Activated T-cell treated with anti-CD3 and anti-CD28 coated beads for 48 hours (primary cell): ENCODE measurements at regions not wholly inside any gene's neighbourhood (a gene's known extent, or its start where the extent isn't known, plus 50 kb on each side); places are given as distances from the start of the nearest gene placed in this dataset.

Experiments used
- DNase-seq: peaks from one replicate; pipeline ENCODE4 v3.0.0-alpha.2; 2020; ENCODE audit warnings: low read depth

- no peak for DNase-seq
These were observed 281.2 kb downstream of the SNX13 start for GRCh38 chr7:17659126-17659525.

GRCh38 chr7:17660116-17660515 lies 280.2 kb downstream of the SNX13 start:
- DNase-seq, result no peak

GRCh38 chr7:17661982-17662585 lies 278.2 kb downstream of the SNX13 start:
- DNase-seq, result no peak

GRCh38 chr7:17663061-17663675 lies 277.1 kb downstream of the SNX13 start:
- no peak for DNase-seq

- DNase-seq, result no peak
These were observed 275.3 kb downstream of the SNX13 start for GRCh38 chr7:17665029-17665428.

DNA sequence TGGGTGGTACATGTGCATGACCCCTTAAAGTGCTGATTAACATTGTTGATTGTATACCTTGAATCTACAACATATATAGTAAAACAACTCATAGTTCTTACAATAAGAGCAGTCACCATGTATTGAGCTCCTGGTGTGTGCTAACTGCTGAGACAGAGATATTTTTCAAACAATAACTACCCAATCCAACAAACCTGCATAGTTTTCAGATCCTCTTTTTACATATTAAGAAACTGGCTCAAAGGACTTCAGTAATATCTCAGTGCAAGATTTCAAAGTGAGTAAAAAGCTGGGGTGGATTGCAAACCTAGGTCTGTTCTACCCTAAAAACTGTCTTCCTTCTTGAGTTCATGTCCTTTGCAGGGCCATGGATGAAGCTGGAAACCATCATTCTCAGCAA lies 272.2 kb downstream of the SNX13 start:
- DNase-seq, result no peak

DNA sequence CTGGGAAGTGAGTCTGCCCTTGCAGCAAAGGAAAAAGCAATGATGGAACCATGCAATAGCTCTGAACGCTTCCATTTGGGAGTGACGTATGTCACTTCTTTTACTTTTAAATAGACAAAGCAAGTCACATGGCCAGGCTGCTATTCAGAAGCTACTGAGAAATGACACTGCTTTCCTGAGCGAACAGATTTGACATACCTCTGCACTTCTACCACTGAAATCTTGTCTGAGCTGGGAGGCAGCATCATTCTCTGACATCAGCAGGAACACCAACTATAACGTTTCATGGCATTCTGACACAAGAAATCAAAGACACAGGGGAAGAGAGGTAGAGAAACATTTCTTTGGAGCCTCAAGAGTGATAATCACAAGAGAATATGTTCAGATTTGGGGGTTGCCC lies 271.1 kb downstream of the SNX13 start:
- no peak for DNase-seq

GRCh38 chr7:17671956-17672355 lies 268.3 kb downstream of the SNX13 start:
- DNase-seq, result no peak

DNA sequence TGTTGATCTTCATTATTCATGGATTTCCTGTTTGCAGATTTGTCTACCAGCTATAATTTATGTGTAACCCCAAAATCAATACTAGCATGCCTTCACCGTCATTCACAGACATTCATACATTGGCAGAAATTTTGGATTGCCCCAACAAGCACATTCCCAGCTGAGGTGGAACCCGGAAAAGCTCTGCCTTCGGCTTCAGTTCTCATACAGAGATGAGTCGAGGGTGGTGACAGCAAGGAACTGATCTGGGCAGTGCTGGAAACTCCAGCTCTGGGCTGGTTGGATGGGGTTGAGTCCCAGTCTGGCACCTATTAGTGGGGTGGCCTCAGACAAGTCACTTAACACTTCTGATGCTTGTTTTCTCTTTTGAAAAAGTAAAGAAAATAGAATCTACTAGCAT lies 267.5 kb downstream of the SNX13 start:
- DNase-seq, result no peak

DNA sequence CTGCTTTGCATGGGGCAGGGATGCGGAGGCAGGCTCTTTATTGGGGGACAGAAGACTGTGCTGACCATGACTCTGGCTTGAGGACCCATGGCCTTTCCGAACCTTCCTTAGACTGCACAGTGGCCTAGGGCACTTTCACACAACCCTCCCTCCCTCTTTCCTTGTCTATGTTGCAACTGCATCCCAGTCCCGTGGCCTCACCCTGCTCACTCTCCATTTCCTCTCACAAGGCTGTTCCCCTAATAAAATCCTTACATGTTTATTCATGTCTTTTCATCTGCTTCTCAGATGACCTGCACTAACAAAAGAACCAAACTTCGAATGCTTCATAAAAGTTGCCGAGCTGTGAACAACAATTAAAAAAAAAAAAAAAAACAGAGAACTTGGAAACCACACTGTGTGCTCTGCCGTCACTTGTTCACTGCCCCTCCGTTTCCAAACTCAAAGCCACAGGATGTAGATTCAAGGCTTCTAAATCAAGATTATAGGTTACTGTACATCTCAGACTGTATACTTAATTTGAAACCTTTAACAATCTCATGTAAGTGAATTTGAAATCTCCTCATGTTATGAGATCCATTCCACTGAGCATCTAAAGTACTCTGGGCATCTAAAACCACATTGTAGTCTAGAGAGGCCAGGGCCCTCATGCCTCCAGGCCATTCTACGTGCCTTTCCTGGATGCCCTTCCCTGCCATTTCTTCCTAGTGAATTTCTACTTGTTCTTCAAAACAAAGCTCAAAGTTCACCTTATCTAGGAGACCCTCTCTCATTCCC lies 265.9 kb downstream of the SNX13 start:
- no peak for DNase-seq

GRCh38 chr7:17674943-17675608 lies 265.2 kb downstream of the SNX13 start:
- DNase-seq, result no peak

GRCh38 chr7:17677408-17677807 lies 262.9 kb downstream of the SNX13 start:
- DNase-seq, result no peak

DNA sequence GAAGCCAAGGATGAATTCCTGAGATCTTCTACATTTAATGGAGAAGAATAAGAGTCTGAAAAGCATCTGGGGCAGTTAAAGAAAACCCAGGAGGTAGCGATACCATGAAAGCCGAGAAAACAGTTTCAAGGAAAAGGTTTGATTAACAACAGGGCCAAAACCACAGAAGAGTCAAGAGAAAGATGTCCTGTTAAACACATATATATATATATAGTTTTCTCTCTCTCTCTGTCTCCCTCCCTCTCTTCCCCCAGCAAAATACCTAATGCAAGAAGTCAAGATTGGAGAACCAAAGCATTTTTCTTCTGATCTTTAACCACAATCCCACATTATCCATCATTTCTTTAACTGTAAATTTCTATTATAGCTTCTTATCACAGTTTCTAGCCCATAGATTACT lies 261.4 kb downstream of the SNX13 start:
- DNase-seq, result no peak

DNA sequence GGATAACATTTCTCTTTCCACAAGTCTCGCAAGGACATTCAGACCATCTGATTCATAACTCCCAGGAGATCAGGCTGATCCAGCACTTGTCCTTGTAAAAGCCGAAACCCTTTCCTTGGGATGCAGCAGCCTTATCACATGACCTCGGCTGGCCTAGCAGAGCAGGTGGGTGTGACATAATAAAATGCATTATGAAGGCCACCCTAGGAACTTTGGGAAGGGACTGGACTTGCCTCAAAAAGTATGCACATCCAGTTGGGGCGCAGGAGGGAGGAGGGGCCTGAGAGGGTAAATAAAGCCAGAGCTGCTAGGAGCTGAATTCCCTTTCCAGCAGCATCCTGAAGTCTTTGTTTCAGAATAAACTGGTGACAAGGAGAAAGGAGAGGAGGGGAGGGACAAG lies 260.8 kb downstream of the SNX13 start:
- no peak for DNase-seq

DNA sequence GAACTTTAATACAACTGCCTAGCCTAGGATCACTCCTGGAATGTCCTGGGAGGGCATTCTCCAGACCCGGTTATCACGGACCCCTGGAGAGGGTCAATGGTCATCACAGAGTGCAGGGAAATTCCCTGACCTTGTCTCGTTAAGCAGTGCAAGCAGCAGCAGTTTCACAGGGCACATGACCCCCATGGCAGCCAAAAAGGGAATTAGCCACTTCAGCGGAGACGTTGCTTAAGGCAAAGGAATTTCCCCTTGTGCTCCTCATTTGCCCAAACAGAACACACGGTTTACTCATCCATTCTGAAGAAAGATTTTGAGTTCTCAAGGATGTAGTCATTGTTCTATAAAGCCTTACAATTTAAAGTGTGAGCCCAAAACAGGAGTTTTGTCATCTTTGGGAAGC lies 260.3 kb downstream of the SNX13 start:
- DNase-seq, result no peak

- DNase-seq, result no peak
These were observed 259.3 kb downstream of the SNX13 start for GRCh38 chr7:17680943-17681351.

DNA sequence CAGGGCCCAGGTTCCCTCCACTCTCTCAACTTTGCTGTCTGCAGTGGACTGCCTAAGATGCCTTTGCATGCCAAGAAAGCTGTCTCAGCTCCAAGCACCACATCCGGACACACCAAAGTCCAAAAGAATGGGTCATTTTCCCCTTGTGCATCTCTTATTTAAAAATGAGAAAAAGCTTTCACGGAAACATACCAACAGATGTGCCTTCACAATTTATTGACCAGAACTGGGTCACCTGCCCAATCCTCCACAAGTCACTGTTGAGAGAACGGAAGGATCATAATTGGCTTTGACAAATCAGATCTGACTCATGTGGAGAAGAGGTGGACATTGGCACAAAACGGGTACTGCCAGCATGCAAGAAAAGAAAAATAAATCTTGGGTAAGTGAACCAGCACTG lies 258.3 kb downstream of the SNX13 start:
- no peak for DNase-seq

GRCh38 chr7:17682586-17682985 lies 257.7 kb downstream of the SNX13 start:
- no peak for DNase-seq

GRCh38 chr7:17685141-17685540 lies 255.2 kb downstream of the SNX13 start:
- no peak for DNase-seq

DNA sequence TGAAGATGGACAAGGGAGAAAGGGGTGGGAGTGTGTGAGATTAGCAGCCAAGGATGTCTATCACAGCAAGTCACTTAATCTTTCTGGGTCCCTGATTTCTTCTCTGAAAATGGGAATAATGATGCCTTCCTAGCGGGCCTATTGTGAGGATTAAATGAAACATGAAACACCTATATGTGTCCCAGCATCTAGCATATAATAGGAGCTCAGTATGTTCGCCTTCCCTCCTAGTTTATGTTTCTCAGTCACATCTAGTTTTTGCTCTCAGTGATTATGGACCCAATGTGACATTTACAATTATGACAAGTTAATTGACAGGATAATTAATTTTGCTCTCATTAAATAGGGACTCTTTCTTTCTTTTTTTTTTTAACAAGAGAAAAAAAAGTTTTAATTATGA lies 252.9 kb downstream of the SNX13 start:
- DNase-seq, result no peak

DNA sequence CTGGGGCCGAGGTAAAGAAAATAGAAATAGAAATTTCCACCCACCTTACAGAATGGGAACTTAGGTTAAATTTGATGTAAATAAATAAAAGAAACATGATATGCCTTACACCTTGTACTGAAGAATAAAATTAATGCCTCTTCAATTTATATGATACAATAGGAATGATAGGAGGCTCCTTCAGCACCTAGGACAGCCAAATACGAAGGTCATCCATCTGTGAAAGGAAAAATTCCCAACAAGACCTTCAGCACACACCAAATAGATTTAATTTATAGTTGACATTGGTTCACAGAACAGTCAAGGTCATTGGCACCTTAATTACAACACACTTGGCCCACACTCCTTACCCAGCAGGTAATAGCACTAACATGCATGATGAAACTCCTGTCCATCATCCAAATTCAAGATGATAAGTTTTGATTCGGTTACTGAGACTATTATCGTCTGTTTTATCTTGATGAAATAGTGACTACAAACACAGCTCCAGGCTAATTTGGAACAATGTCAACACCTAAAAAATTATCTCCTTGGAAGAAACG lies 250.9 kb downstream of the SNX13 start:
- no peak for DNase-seq

DNA sequence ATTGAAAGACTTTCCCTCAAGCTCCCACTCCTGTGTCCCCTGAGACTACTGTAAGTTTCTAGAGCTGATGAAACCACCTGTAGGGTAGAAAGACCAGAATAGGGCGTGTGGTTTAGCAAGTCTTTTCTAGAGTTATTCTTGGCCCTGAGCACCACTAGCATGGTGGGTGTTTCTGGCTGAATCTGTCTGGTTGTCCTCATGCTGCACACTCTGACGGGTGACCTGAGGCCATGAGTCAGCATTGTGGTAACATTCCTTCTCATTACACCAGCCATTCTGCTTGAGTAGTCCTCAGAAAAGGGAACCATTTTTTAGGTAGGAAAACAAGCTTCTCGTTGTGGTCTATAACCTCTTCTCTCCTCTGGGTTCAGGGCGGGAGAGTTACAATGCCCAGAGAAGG lies 250.3 kb downstream of the SNX13 start:
- no peak for DNase-seq

DNA sequence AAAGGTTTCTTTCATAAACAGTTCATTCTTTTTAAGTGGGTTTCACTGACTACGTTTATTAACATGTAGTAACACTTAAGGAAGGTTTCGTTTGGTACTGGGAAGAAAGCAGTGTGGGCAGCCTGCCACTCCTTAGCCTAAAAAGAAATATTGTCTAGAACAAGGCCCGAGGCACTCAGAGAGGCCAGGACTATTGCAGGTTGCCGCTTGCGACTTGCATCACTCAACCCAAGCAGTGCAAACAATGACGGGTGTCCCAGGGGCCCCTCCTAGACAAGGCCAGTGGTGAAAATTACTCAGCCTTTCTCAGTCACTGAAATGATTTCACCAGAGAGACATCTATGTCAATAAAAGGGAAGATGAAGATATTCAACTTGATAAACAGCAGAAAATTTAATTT lies 243.9 kb downstream of the SNX13 start:
- DNase-seq, result no peak
